IMR-90 (cell line): ENCODE measurements at regions not wholly inside any gene's neighbourhood (a gene's known extent, or its start where the extent isn't known, plus 50 kb on each side); places are given as distances from the start of the nearest gene placed in this dataset.
"Not testable (repeated sequence)": the region's sequence is repeated elsewhere in the genome, so short reads cannot be mapped to it uniquely, and the experiment has no call there.

Experiments
- ATAC-seq: fragments of 200-7000 bp; cut with Tn5 transposase; 2 replicates; pipeline ENCODE4 v1.9.1; 2020; ENCODE audit warnings: low read depth, mild to moderate bottlenecking, moderate library complexity
- BruUV-seq: library from RNA; stranded (reverse); fragments of 400-500 nt; replicated peaks from 2 replicates; lab custom pipeline; 2021; lab: Mats Ljungman, UMichigan
- CTCF ChIA-PET: fragments of 300-600 bp; formaldehyde crosslinking; extraction: SDS; loops from one replicate; lab custom pipeline; 2021; ENCODE audit warnings: antibody characterized with exemption; lab: Yijun Ruan, JAX
- POLR2A ChIA-PET: fragments of 300-600 bp; sonication (Branson Sonifier 250); formaldehyde crosslinking; loops from one replicate; lab custom pipeline; 2022; ENCODE audit warnings: antibody characterized with exemption; ENCODE audit not compliant: unreplicated experiment; lab: Charles Lee
- DNase-seq: peaks from one replicate; pipeline ENCODE4 v3.0.0; 2013
- H2AFZ ChIP-seq: replicated peaks from 2 replicates; pipeline ENCODE3; 2013; ENCODE audit warnings: low read length, mild to moderate bottlenecking; ENCODE audit not compliant: poor library complexity
- H2AK5ac ChIP-seq: 2 replicates; pipeline ENCODE4 v1.6.1; 2013; ENCODE audit warnings: low read depth, low read length, inconsistent platforms
- H2AK9ac ChIP-seq: replicated peaks from 2 replicates; pipeline ENCODE3; 2013; ENCODE audit warnings: mild to moderate bottlenecking, low read depth, low read length, moderate library complexity; ENCODE audit not compliant: poor library complexity
- H2BK120ac ChIP-seq: 2 replicates; pipeline ENCODE4 v1.6.1; 2013; ENCODE audit warnings: low read depth, low read length, inconsistent platforms
- H2BK15ac ChIP-seq: 3 replicates; pipeline ENCODE4 v1.6.1; 2013; ENCODE audit warnings: low read depth, low read length, inconsistent platforms
- H2BK20ac ChIP-seq: 2 replicates; pipeline ENCODE4 v1.6.1; 2013; ENCODE audit warnings: low read depth, mild to moderate bottlenecking, inconsistent platforms, low read length, moderate library complexity
- H2BK5ac ChIP-seq: 2 replicates; pipeline ENCODE4 v1.6.1; 2013; ENCODE audit warnings: mild to moderate bottlenecking, low read depth, low read length, inconsistent platforms; ENCODE audit not compliant: poor library complexity, severe bottlenecking
- H3K14ac ChIP-seq: replicated peaks from 2 replicates; pipeline ENCODE4 v1.6.1; 2013; ENCODE audit warnings: low read depth, low read length, inconsistent platforms
- H3K18ac ChIP-seq: 2 replicates; pipeline ENCODE4 v1.6.1; 2013; ENCODE audit warnings: low read depth, low read length, control low read depth
- H3K23ac ChIP-seq: 2 replicates; pipeline ENCODE4 v1.6.1; 2013; ENCODE audit warnings: low read depth, low read length, inconsistent platforms
- H3K27ac ChIP-seq: 2 replicates; pipeline ENCODE4 v1.5.1; 2013; ENCODE audit warnings: mild to moderate bottlenecking, control low read depth, low read length; ENCODE audit not compliant: insufficient read depth
- H3K27me3 ChIP-seq: 2 replicates; pipeline ENCODE4 v1.6.1; 2013; ENCODE audit warnings: low read length; ENCODE audit not compliant: control insufficient read depth, insufficient read depth
- H3K36me3 ChIP-seq: 2 replicates; pipeline ENCODE4 v1.6.1; 2013; ENCODE audit warnings: low read length, mixed read lengths; ENCODE audit not compliant: control insufficient read depth, insufficient read depth
- H3K4ac ChIP-seq: 2 replicates; pipeline ENCODE4 v1.6.1; 2013; ENCODE audit warnings: low read depth, low read length, inconsistent platforms
- H3K4me1 ChIP-seq: 2 replicates; pipeline ENCODE4 v1.6.1; 2013; ENCODE audit warnings: low read length, mixed read lengths; ENCODE audit not compliant: control insufficient read depth, insufficient read depth
- H3K4me2 ChIP-seq: 2 replicates; pipeline ENCODE4 v1.6.1; 2013; ENCODE audit warnings: low read depth, mild to moderate bottlenecking, control low read depth, low read length, moderate library complexity
- H3K4me3 ChIP-seq: 2 replicates; pipeline ENCODE4 v1.5.1; 2013; ENCODE audit warnings: low read depth, mild to moderate bottlenecking, control low read depth, low read length, moderate library complexity; ENCODE audit not compliant: insufficient read depth
- H3K56ac ChIP-seq: 2 replicates; pipeline ENCODE4 v1.6.1; 2013; ENCODE audit warnings: low read length, inconsistent platforms; ENCODE audit not compliant: insufficient read depth; ENCODE audit errors: extremely low read depth
- H3K79me1 ChIP-seq, 2 experiments: 2 replicates each; pipeline ENCODE4 v1.6.1; 2013; ENCODE audit warnings: low read length in 2 of 2, inconsistent platforms in 1 of 2, low read depth in 1 of 2
- H3K9ac ChIP-seq: 2 replicates; pipeline ENCODE4 v1.6.1; 2013; ENCODE audit warnings: low read depth, low read length, control low read depth
- H3K9me1 ChIP-seq: 2 replicates; pipeline ENCODE4 v1.6.1; 2013; ENCODE audit warnings: low read length, inconsistent platforms; ENCODE audit not compliant: insufficient read depth
- H3K9me3 ChIP-seq: 2 replicates; pipeline ENCODE4 v1.6.1; 2013; ENCODE audit warnings: low read length; ENCODE audit not compliant: control insufficient read depth, insufficient read depth
- H4K20me1 ChIP-seq: 2 replicates; pipeline ENCODE4 v1.6.1; 2013; ENCODE audit warnings: low read length, inconsistent platforms; ENCODE audit not compliant: insufficient read depth
- H4K5ac ChIP-seq: 2 replicates; pipeline ENCODE4 v1.6.1; 2013; ENCODE audit warnings: mild to moderate bottlenecking, low read depth, low read length, control low read depth
- H4K8ac ChIP-seq, 2 experiments: 2 replicates each; pipeline ENCODE4 v1.6.1; 2013; ENCODE audit warnings: low read depth in 2 of 2, low read length in 2 of 2, control low read depth in 1 of 2, inconsistent platforms in 1 of 2
- H4K91ac ChIP-seq: 2 replicates; pipeline ENCODE4 v1.6.1; 2013; ENCODE audit warnings: low read depth, low read length, inconsistent platforms; ENCODE audit not compliant: insufficient read depth
- WGBS, 2 experiments: methylation state at CpG; one replicate each; pipeline versions ENCODE4 v1.1.5 to v1.1.7; 2013; ENCODE audit warnings: missing lambda C conversion rate in 2 of 2; ENCODE audit not compliant: insufficient read length in 1 of 2; ENCODE audit errors: extremely low coverage in 2 of 2; 5-methylcytosine and 5-hydroxymethylcytosine counted together
- dilution Hi-C: fragments of 300-500 bp; cut with HindIII; formaldehyde crosslinking; loops from one replicate; pipeline ENCODE4 v1.14.3; 2018; ENCODE audit warnings: low sequenced_read_pairs; ENCODE audit not compliant: unreplicated experiment
- in situ Hi-C: fragments of 300-500 bp; cut with MboI; formaldehyde crosslinking; loops from 3 replicates; pipeline ENCODE4 v1.14.3; 2019; ENCODE audit warnings: low sequenced_read_pairs, inconsistent platforms, mixed read lengths
- intact Hi-C: fragments of 100-400 bp; cut with micrococcal nuclease; formaldehyde crosslinking; loops from 2 replicates; pipeline ENCODE4 v1.10.0; 2022

DNA sequence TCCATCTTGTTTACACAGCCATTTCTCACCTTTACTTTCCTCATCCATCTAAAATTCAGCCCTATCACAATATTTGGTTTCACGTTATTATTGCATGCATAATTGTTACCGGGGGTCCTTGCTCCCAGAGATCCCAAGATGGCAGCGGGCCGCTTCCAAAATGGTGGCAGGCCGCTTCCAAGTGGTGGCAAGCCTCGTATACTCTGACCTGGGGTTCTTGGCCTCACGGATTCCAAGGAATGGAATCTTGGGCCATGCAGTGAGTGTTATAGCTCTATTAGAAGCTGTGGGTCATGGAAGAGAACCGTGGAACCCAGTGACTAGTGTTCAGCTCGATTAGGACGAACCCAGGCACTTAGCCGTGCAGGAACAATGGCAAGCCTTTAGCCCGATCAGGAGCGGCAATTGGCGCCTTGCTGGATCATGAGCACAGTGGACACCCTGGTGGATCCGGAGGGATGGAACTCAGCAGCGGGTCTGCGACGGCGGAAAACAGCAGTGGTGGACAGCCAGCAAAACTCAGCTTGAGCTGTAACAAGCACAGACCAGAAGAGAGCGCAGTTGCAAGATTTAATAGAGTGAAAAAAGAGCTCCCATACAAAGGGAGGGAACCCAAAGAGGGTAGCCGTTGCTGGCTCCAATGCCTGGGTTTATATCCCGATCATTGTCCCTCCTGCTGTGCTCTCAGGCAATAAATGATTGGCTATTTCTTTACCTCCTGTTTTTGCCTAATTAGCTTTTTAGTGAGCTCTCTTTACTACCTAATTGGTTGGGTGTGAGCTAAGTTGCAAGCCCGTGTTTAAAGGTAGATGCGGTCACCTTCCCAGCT lies 756.2 kb upstream of the CTNND2 start:
- WGBS, 2 experiments = 82% methylated on average over 4 of the region's 24 CpGs; no CpG with 5 or more reads in 1 of the 2 experiments
- H3K9me1 ChIP-seq, H3K9ac ChIP-seq, intact Hi-C loops, H3K18ac ChIP-seq, H2BK20ac ChIP-seq, H2BK15ac ChIP-seq, H2BK120ac ChIP-seq, H3K4me1 ChIP-seq, POLR2A ChIA-PET, H3K23ac ChIP-seq, ATAC-seq, H4K20me1 ChIP-seq, dilution Hi-C loops, H3K56ac ChIP-seq, H2AK5ac ChIP-seq, in situ Hi-C loops, BruUV-seq, H3K79me1 ChIP-seq, H4K8ac ChIP-seq, H3K9me3 ChIP-seq, H3K27ac ChIP-seq, H4K5ac ChIP-seq, H3K27me3 ChIP-seq, H3K36me3 ChIP-seq, DNase-seq, H2BK5ac ChIP-seq, H3K4me2 ChIP-seq, H2AFZ ChIP-seq, H3K4ac ChIP-seq, H3K14ac ChIP-seq, H2AK9ac ChIP-seq, H3K4me3 ChIP-seq, H4K91ac ChIP-seq, CTCF ChIA-PET: not testable (repeated sequence)
